ENCODE measurements at regions not wholly inside any gene's neighbourhood (a gene's known extent, or its start where the extent isn't known, plus 50 kb on each side); places are given as distances from the start of the nearest gene placed in this dataset.

DNA sequence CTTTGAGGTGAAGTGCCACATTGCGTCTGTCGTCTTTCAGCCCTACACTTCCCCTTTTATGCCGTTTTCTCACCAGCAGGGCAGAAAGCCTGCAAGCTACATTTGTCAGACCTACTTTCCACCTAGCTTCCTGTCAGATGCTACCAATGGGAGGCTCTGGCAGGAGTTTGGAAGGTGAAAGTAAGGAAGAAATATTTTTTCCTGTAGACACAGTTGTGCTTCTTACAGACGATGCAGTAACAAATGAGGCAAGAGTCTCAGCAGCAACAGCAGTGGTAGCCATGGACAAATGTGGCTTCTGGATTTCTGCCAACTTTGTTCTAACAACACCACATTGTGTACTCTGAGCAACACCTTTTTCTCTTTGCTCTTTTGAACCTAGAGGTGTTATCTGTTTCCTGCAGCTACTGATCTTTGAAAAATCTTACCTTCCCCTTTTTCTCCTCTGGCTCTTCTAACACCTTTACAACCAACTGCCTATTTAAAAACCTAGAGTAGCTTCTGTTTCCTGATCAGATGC, 70.6 kb upstream of the STT3B start:
- TF ChIP-seq, protein P1, sequence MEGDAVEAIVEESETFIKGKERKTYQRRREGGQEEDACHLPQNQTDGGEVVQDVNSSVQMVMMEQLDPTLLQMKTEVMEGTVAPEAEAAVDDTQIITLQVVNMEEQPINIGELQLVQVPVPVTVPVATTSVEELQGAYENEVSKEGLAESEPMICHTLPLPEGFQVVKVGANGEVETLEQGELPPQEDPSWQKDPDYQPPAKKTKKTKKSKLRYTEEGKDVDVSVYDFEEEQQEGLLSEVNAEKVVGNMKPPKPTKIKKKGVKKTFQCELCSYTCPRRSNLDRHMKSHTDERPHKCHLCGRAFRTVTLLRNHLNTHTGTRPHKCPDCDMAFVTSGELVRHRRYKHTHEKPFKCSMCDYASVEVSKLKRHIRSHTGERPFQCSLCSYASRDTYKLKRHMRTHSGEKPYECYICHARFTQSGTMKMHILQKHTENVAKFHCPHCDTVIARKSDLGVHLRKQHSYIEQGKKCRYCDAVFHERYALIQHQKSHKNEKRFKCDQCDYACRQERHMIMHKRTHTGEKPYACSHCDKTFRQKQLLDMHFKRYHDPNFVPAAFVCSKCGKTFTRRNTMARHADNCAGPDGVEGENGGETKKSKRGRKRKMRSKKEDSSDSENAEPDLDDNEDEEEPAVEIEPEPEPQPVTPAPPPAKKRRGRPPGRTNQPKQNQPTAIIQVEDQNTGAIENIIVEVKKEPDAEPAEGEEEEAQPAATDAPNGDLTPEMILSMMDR (conservative IDR thresholded peaks at IDR 0.05; ENCODE audit: low read length): peak; percentile 45
- TF ChIP-seq EZH2phosphoT487 (IDR thresholded peaks at IDR 0.05; ENCODE audit: borderline replicate concordance): no peak

Data from Loucy (cell line).